HEK293 (cell line): ENCODE measurements at regions not wholly inside any gene's neighbourhood (a gene's known extent, or its start where the extent isn't known, plus 50 kb on each side); places are given as distances from the start of the nearest gene placed in this dataset.

Experiments
- CTCF ChIP-seq: fragments of 450-650 bp; formaldehyde crosslinking; IDR thresholded peaks from 2 replicates; pipeline ENCODE4 v1.5.1; 2016; ENCODE audit warnings: missing biosample characterization, missing genetic modification characterization
- MZF1 ChIP-seq: fragments of 450-650 bp; formaldehyde crosslinking; IDR thresholded peaks from 2 replicates; pipeline ENCODE4 v1.5.1; 2017; ENCODE audit warnings: missing biosample characterization, missing genetic modification characterization, borderline replicate concordance
- OVOL3 ChIP-seq: fragments of 450-650 bp; formaldehyde crosslinking; IDR thresholded peaks from 2 replicates; pipeline ENCODE4 v1.5.1; 2016; ENCODE audit warnings: missing biosample characterization, missing genetic modification characterization
- REST ChIP-seq: fragments of 450-650 bp; formaldehyde crosslinking; IDR thresholded peaks from 2 replicates; pipeline ENCODE4 v1.5.1; 2016; ENCODE audit warnings: missing biosample characterization, missing genetic modification characterization
- TSHZ1 ChIP-seq: fragments of 450-650 bp; formaldehyde crosslinking; IDR thresholded peaks from 2 replicates; pipeline ENCODE4 v1.5.1; 2016; ENCODE audit warnings: missing biosample characterization, missing genetic modification characterization, borderline replicate concordance
- ZBTB7A ChIP-seq: fragments of 450-650 bp; formaldehyde crosslinking; IDR thresholded peaks from 2 replicates; pipeline ENCODE4 v1.5.1; 2016; ENCODE audit warnings: low read depth, missing biosample characterization, missing genetic modification characterization
- ZFP3 ChIP-seq: fragments of 450-650 bp; formaldehyde crosslinking; IDR thresholded peaks from 2 replicates; pipeline ENCODE4 v1.5.1; 2016; ENCODE audit warnings: low read depth, missing biosample characterization, missing genetic modification characterization
- ZNF112 ChIP-seq: fragments of 450-650 bp; formaldehyde crosslinking; IDR thresholded peaks from 2 replicates; pipeline ENCODE4 v1.5.0; 2017; ENCODE audit warnings: missing biosample characterization, missing genetic modification characterization
- ZNF221 ChIP-seq: fragments of 450-650 bp; formaldehyde crosslinking; IDR thresholded peaks from 2 replicates; pipeline ENCODE4 v1.5.1; 2017; ENCODE audit warnings: missing biosample characterization, missing genetic modification characterization, borderline replicate concordance

GRCh38 chr13:32881777-32882145, 134.5 kb upstream of the KL start:
- TF ChIP-seq REST (no peak), CTCF (no peak), ZNF112 (tag by site-specific recombination) (no peak), ZNF221 (tag by site-specific recombination) (no peak), ZBTB7A (tag by site-specific recombination) (no peak), TSHZ1 (tag by site-specific recombination) (no peak), ZFP3 (no peak), MZF1 (no peak), OVOL3 (tag by site-specific recombination) (no peak)
